ENCODE measurements at regions not wholly inside any gene's neighbourhood (a gene's known extent, or its start where the extent isn't known, plus 50 kb on each side); places are given as distances from the start of the nearest gene placed in this dataset.
"Not testable (repeated sequence)": the region's sequence is repeated elsewhere in the genome, so short reads cannot be mapped to it uniquely, and the experiment has no call there.

GRCh38 chr9:74066605-74067004, 430.5 kb upstream of the RORB start:
- no peak for TF ChIP-seq Cebpa-rat (IDR thresholded peaks at IDR 0.05)
- H3K4me1 ChIP-seq: no peaks in the 10 kb centered on the region
- H4K20me1 ChIP-seq: no peaks in the 10 kb centered on the region

DNA sequence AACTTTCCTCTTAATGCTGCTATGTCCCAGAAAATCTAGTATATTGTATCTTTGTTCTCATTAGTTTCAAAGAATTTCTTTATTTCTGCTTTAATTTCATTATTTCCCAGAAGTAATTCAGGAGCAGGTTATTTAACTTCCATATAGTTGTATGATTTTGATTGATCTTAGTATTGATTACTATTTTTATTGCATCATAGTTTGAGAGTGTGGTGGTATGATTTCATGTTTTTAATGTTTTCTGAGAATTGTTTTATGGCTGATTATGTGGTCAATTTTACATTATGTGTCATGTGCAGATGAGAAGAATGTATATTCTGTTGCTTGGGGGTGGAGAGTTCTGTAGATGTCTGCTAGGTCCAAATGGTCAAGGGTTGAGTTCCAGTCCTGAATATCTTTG, 425.6 kb upstream of the RORB start:
- H3K4me1 ChIP-seq: no peaks in the 10 kb centered on the region
- no peak overlapping the region for H3K4me2 ChIP-seq
- H3K4me3 ChIP-seq: no peak overlapping the region
- H3K27me3 ChIP-seq: no peaks in the 10 kb centered on the region
- no peak for TF ChIP-seq Cebpa-rat (IDR thresholded peaks at IDR 0.05)
- H3K9me3 ChIP-seq (replicated peaks in 1 of 11): peaks cover 12 to 32% (median 23%) of the 10 kb centered on the region in 11 experiments; a peak in 19 of 22 replicates
- no peaks in the 10 kb centered on the region for H4K20me1 ChIP-seq
- H3K9ac ChIP-seq: no peak overlapping the region
- H3K36me3 ChIP-seq: no peaks in the 10 kb centered on the region
- no peak overlapping the region for H3K27ac ChIP-seq

More at GRCh38 chr9:74066605-74067004, 430.5 kb upstream of the RORB start:
- H3K9me3 ChIP-seq (replicated peaks in 1 of 11): peaks cover 0 to 4% (median 2%) of the 10 kb centered on the region in 11 experiments; a peak in 12 of 22 replicates
- no peak overlapping the region for H3K4me3 ChIP-seq
- H3K36me3 ChIP-seq: no peaks in the 10 kb centered on the region
- no peaks in the 10 kb centered on the region for H3K27me3 ChIP-seq
- H3K9ac ChIP-seq: no peak overlapping the region
- H3K27ac ChIP-seq: no peak overlapping the region
- no peak overlapping the region for H3K4me2 ChIP-seq

GRCh38 chr9:74073897-74074296, 423.2 kb upstream of the RORB start:
- Histone ChIP-seq H3K4me1 (no peaks in the 10 kb centered on the region), H3K27ac (no peak overlapping the region), H3K36me3 (no peaks in the 10 kb centered on the region), H3K9me3 (replicated peaks in 1 of 11) (peaks cover 15 to 42% (median 29%) of the 10 kb centered on the region in 11 experiments; a peak in 20 of 22 replicates), H3K9ac (no peak overlapping the region), H3K27me3 (no peaks in the 10 kb centered on the region), H4K20me1 (no peaks in the 10 kb centered on the region), H3K4me2 (no peak overlapping the region), H3K4me3 (no peak overlapping the region)
- no peak for TF ChIP-seq Cebpa-rat (IDR thresholded peaks at IDR 0.05)

GRCh38 chr9:74078647-74079046, 418.5 kb upstream of the RORB start:
- Histone ChIP-seq H3K27ac (no peak overlapping the region), H3K9me3 (replicated peaks in 1 of 11) (peaks cover 6 to 35% (median 24%) of the 10 kb centered on the region in 11 experiments; a peak in 17 of 22 replicates), H3K4me2 (no peak overlapping the region), H3K4me1 (peaks cover 0 to 12% (median 6%) of the 10 kb centered on the region in 10 experiments; a peak in 11 of 20 replicates), H3K4me3 (no peak overlapping the region), H4K20me1 (no peaks in the 10 kb centered on the region), H3K36me3 (no peaks in the 10 kb centered on the region), H3K9ac (no peak overlapping the region), H3K27me3 (no peaks in the 10 kb centered on the region)
- no peak for TF ChIP-seq Cebpa-rat (IDR thresholded peaks at IDR 0.05)

DNA sequence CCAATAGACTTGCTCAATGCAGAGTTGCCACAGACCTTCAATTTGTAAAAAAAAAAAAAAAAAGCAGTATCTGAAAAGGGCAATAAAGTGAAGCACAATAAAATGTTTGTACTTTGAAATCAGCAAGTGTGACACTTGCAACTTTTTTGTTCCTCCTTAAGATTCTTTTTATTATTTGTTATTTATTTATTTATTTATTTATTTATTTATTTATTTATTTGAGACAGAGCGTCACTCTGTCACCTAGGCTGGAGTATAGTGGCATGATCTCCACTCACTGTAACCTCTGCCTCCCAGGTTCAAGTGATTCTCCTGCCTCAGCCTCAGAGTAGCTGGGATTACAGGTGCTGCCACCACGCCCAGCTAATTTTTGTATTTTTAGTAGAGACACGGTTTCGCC, 416.5 kb upstream of the RORB start:
- Histone ChIP-seq H3K4me1 (peaks cover 0 to 19% (median 10%) of the 10 kb centered on the region in 10 experiments; a peak in 11 of 20 replicates), H3K9me3 (replicated peaks in 1 of 11) (peaks cover 4 to 31% (median 19%) of the 10 kb centered on the region in 11 experiments; a peak in 15 of 22 replicates)
- H3K36me3 ChIP-seq, H3K4me2 ChIP-seq, H4K20me1 ChIP-seq, H3K27ac ChIP-seq, H3K9ac ChIP-seq, H3K27me3 ChIP-seq, H3K4me3 ChIP-seq: not testable (repeated sequence)

DNA sequence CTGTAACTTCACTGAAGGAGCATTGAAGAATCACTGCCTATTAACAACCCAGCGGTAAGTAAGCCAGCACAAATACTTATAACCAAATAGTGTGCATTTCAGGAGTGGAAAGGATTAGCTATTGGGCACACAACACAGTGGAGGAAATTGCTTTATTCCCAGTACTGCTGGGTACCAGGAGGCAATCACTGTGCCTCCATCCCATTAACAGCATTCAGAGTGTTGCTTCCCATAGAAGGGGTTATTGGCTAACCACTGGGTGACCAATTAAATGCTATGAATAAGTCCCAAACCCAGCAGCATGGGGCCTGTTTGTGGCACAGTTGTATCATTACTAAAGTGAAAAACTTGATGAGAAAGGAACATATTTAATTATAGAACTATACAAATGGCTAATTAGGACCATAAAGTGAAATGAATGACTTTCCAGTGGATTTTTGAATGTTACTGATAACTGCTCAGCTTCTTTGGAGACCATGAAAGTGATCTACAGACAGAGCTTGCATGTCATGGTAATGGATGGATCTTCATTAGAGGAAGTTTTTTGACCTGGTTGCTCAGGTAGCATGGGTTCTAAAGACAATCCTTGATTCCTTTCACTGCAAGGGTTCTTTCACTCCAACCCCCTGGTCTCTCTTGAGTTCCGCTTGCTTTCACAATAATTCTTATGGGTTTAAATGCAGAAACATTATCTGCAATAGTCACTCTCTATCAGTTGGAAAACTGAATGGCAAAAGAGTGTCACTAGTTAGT, 413.3 kb upstream of the RORB start:
- H3K36me3 ChIP-seq: no peaks in the 10 kb centered on the region
- no peak overlapping the region for H3K27ac ChIP-seq
- H3K27me3 ChIP-seq: no peaks in the 10 kb centered on the region
- TF ChIP-seq Cebpa-rat (IDR thresholded peaks at IDR 0.05): no peak
- H3K9me3 ChIP-seq (replicated peaks in 1 of 11): peaks cover 0 to 24% (median 11%) of the 10 kb centered on the region in 11 experiments; a peak in 9 of 22 replicates
- H4K20me1 ChIP-seq: no peaks in the 10 kb centered on the region
- peaks cover 0 to 19% (median 10%) of the 10 kb centered on the region in 10 experiments; a peak in 11 of 20 replicates for H3K4me1 ChIP-seq
- H3K9ac ChIP-seq: no peak overlapping the region
- H3K4me2 ChIP-seq: peak overlapping the region in 8 of 11 experiments; percentile 8 to 69 (median 34); a peak in 12 of 22 replicates
- H3K4me3 ChIP-seq: no peak overlapping the region

DNA sequence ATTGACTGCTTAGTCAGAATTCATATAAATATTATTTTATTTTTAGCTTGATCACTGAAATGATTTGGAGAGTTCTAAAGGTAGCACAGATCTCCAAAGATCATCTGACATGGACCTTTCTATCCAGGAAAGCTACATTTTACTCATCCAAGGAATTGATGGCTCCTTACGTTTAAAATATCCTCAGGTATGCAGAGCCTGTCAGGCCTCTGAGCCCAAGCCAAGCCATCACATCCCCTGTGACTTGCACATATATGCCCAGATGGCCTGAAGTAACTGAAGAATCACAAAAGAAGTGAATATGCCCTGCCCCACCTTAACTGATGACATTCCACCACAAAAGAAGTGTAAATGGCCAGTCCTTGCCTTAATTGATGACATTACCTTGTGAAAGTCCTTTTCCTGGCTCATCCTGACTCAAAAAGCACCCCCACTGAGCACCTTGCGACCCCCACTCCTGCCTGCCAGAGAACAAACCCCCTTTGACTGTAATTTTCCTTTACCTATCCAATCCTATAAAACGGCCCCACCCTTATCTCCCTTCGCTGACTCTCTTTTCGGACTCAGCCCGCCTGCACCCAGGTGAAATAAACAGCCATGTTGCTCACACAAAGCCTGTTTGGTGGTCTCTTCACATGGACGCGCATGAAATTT, 411.6 kb upstream of the RORB start:
- not testable (repeated sequence) for H3K9ac ChIP-seq, H4K20me1 ChIP-seq, H3K4me2 ChIP-seq, H3K27me3 ChIP-seq, H3K4me3 ChIP-seq, H3K36me3 ChIP-seq, H3K27ac ChIP-seq
- Histone ChIP-seq H3K9me3 (replicated peaks in 1 of 11) (peaks cover 0 to 12% (median 4%) of the 10 kb centered on the region in 11 experiments; a peak in 2 of 22 replicates), H3K4me1 (peaks cover 0 to 19% (median 10%) of the 10 kb centered on the region in 10 experiments; a peak in 11 of 20 replicates)

DNA sequence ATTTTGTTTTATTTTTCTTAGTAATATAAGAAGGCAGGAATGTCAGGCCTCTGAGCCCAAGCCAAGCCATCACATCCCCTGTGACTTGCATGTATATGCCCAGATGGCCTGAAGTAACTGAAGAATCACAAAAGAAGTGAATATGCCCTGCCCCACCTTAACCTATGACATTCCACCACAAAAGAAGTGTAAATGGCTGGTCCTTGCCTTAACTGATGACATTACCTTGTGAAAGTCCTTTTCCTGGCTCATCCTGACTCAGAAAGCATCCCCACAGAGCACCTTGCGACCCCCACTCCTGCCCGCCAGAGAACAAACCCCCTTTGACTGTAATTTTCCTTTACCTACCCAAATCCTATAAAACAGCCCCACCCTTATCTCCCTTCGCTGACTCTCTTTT, 406.2 kb upstream of the RORB start:
- H3K27ac ChIP-seq, H3K4me2 ChIP-seq: not testable (repeated sequence)

DNA sequence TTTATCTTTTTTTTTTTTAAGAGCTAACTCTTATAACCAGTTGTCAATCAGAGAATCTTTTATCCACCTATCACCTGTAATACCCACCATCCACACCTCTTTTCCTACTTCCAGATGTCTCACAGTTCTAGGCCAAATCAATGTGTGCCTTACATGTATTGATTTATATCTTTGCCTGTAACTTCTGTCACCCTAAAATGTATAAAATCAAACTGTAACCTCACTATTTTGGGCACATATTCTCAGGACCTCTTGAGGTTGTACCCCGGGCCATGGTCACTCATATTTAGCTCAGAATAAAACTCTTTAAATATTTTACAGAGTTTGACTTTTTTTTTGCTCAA, 404.7 kb upstream of the RORB start:
- Histone ChIP-seq H3K9me3 (replicated peaks in 1 of 11) (no peaks in the 10 kb centered on the region), H3K9ac (no peak overlapping the region), H3K4me3 (no peak overlapping the region), H3K27me3 (no peaks in the 10 kb centered on the region), H3K4me1 (no peaks in the 10 kb centered on the region), H3K27ac (no peak overlapping the region), H3K4me2 (no peak overlapping the region), H4K20me1 (no peaks in the 10 kb centered on the region), H3K36me3 (no peaks in the 10 kb centered on the region)
- no peak for TF ChIP-seq Cebpa-rat (IDR thresholded peaks at IDR 0.05)

More for the DNA sequence above, 406.2 kb upstream of the RORB start:
- H3K4me1 ChIP-seq; H3K9ac ChIP-seq; H3K4me3 ChIP-seq; H3K36me3 ChIP-seq; H3K9me3 ChIP-seq (replicated peaks in 1 of 11); H3K27me3 ChIP-seq; H4K20me1 ChIP-seq: not testable (repeated sequence)

- H3K27me3 ChIP-seq; H3K9ac ChIP-seq; H3K4me3 ChIP-seq; H3K4me1 ChIP-seq; H4K20me1 ChIP-seq; H3K27ac ChIP-seq; H3K4me2 ChIP-seq; H3K9me3 ChIP-seq (replicated peaks in 1 of 11); H3K36me3 ChIP-seq: not testable (repeated sequence)
Observed at GRCh38 chr9:74094037-74094436, 403.1 kb upstream of the RORB start.

All from BLaER1 treated with 17β-estradiol and CSF1 and Interleukin-3, amounts not matched to agents 10 nM and 100 nM (cell line).